ENCODE measurements at regions not wholly inside any gene's neighbourhood (a gene's known extent, or its start where the extent isn't known, plus 50 kb on each side); places are given as distances from the start of the nearest gene placed in this dataset.

- TF ChIP-seq CTCF (IDR thresholded peaks at IDR 0.05; ENCODE audit: unreplicated experiment), result no peak
- no peaks in the 10 kb centered on the region for H3K4me1 Mint-ChIP-seq (ENCODE audit: low read depth)
- H3K27me3 Mint-ChIP-seq, result no peaks in the 10 kb centered on the region
- no peak overlapping the region for H3K27ac Mint-ChIP-seq
- H3K4me3 Mint-ChIP-seq (ENCODE audit: low read depth), result no peak overlapping the region
- DNase-seq (ENCODE audit: low spot score, unreplicated experiment), result no peak
- no peaks in the 10 kb centered on the region for H3K36me3 Mint-ChIP-seq (ENCODE audit: insufficient read depth)
- H3K9me3 Mint-ChIP-seq (ENCODE audit: low read depth), result no peaks in the 10 kb centered on the region
Observed at GRCh38 chr5:89343666-89344065, 460.7 kb upstream of the MEF2C start.

GRCh38 chr5:89342106-89342876 lies 459.3 kb upstream of the MEF2C start:
- no peak overlapping the region for H3K27ac Mint-ChIP-seq
- H3K9me3 Mint-ChIP-seq (ENCODE audit: low read depth), result no peaks in the 10 kb centered on the region
- no peak for DNase-seq (ENCODE audit: low spot score, unreplicated experiment)
- TF ChIP-seq CTCF (IDR thresholded peaks at IDR 0.05; ENCODE audit: unreplicated experiment), result no peak
- H3K27me3 Mint-ChIP-seq, result no peaks in the 10 kb centered on the region
- no peak overlapping the region for H3K4me3 Mint-ChIP-seq (ENCODE audit: low read depth)
- no peaks in the 10 kb centered on the region for H3K4me1 Mint-ChIP-seq (ENCODE audit: low read depth)
- H3K36me3 Mint-ChIP-seq (ENCODE audit: insufficient read depth), result no peaks in the 10 kb centered on the region

GRCh38 chr5:89338935-89339334 lies 456.0 kb upstream of the MEF2C start:
- DNase-seq (ENCODE audit: low spot score, unreplicated experiment), result no peak
- Mint-ChIP-seq H3K9me3 (ENCODE audit: low read depth) (no peaks in the 10 kb centered on the region), H3K27me3 (no peaks in the 10 kb centered on the region), H3K36me3 (ENCODE audit: insufficient read depth) (no peaks in the 10 kb centered on the region), H3K27ac (no peak overlapping the region), H3K4me1 (ENCODE audit: low read depth) (no peaks in the 10 kb centered on the region), H3K4me3 (ENCODE audit: low read depth) (no peak overlapping the region)
- TF ChIP-seq CTCF (IDR thresholded peaks at IDR 0.05; ENCODE audit: unreplicated experiment), result no peak

GRCh38 chr5:89336111-89336510 lies 453.1 kb upstream of the MEF2C start:
- Mint-ChIP-seq H3K27me3 (no peaks in the 10 kb centered on the region), H3K4me3 (ENCODE audit: low read depth) (no peak overlapping the region), H3K9me3 (ENCODE audit: low read depth) (no peaks in the 10 kb centered on the region), H3K36me3 (ENCODE audit: insufficient read depth) (no peaks in the 10 kb centered on the region), H3K4me1 (ENCODE audit: low read depth) (no peaks in the 10 kb centered on the region), H3K27ac (no peak overlapping the region)
- TF ChIP-seq CTCF (IDR thresholded peaks at IDR 0.05; ENCODE audit: unreplicated experiment), result no peak
- no peak for DNase-seq (ENCODE audit: low spot score, unreplicated experiment)

GRCh38 chr5:89330140-89330539 lies 447.2 kb upstream of the MEF2C start:
- peaks cover 4% of the 10 kb centered on the region for H3K9me3 Mint-ChIP-seq (ENCODE audit: low read depth)
- no peak for DNase-seq (ENCODE audit: low spot score, unreplicated experiment)
- TF ChIP-seq CTCF (IDR thresholded peaks at IDR 0.05; ENCODE audit: unreplicated experiment), result no peak
- H3K36me3 Mint-ChIP-seq (ENCODE audit: insufficient read depth), result no peaks in the 10 kb centered on the region
- H3K27ac Mint-ChIP-seq, result no peak overlapping the region
- no peak overlapping the region for H3K4me3 Mint-ChIP-seq (ENCODE audit: low read depth)
- no peaks in the 10 kb centered on the region for H3K4me1 Mint-ChIP-seq (ENCODE audit: low read depth)
- no peaks in the 10 kb centered on the region for H3K27me3 Mint-ChIP-seq
